PC-9 (cell line): ENCODE measurements at regions not wholly inside any gene's neighbourhood (a gene's known extent, or its start where the extent isn't known, plus 50 kb on each side); places are given as distances from the start of the nearest gene placed in this dataset.

Source experiments
- EZH2 ChIP-seq: fragments of 200-600 bp; sonication (generic); IDR thresholded peaks from 2 replicates; pipeline ENCODE4 v1.8.0; 2017; ENCODE audit warnings: antibody characterized with exemption, low read depth
- TF ChIP-seq, protein P1 (sequence below): fragments of 200-600 bp; sonication (generic); conservative IDR thresholded peaks from 2 replicates; pipeline ENCODE4 v1.6.1; 2017; ENCODE audit warnings: mixed run types, antibody characterized with exemption, mild to moderate bottlenecking, moderate library complexity

DNA sequence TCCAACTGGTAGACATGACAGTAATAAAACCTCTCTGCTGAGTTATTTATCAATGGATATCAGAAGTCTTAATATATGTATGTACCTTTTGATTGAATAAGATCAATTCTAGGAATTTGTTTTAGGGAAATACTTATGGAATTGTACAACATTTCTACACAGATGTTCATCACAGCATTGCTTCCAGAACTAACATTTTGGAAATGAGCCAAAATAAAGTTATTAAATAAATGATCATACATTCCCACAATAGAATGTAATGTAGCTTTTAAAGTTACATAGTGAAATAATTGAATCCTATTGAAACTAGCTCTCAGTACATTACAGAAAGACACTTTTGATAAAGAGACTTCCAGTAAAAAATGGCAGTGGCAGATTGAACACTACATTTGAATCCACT lies 481.6 kb upstream of the LRRN3 start:
- TF ChIP-seq, protein P1, sequence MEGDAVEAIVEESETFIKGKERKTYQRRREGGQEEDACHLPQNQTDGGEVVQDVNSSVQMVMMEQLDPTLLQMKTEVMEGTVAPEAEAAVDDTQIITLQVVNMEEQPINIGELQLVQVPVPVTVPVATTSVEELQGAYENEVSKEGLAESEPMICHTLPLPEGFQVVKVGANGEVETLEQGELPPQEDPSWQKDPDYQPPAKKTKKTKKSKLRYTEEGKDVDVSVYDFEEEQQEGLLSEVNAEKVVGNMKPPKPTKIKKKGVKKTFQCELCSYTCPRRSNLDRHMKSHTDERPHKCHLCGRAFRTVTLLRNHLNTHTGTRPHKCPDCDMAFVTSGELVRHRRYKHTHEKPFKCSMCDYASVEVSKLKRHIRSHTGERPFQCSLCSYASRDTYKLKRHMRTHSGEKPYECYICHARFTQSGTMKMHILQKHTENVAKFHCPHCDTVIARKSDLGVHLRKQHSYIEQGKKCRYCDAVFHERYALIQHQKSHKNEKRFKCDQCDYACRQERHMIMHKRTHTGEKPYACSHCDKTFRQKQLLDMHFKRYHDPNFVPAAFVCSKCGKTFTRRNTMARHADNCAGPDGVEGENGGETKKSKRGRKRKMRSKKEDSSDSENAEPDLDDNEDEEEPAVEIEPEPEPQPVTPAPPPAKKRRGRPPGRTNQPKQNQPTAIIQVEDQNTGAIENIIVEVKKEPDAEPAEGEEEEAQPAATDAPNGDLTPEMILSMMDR: no peak
- no peak for TF ChIP-seq EZH2
